Liver (tissue), 8 donors: ENCODE measurements at regions not wholly inside any gene's neighbourhood (a gene's known extent, or its start where the extent isn't known, plus 50 kb on each side); places are given as distances from the start of the nearest gene placed in this dataset.

Experiments
- DNase-seq: peaks from one replicate; pipeline ENCODE4 v3.0.0-alpha.2; 2017; ENCODE audit warnings: low spot score
- H3K27ac ChIP-seq, 2 donors: one replicate each; pipeline ENCODE4 v1.7.0; 2013; ENCODE audit warnings: inconsistent platforms in 2 of 2, low read length in 2 of 2, control low read depth in 1 of 2, low read depth in 1 of 2, mild to moderate bottlenecking in 1 of 2
- H3K27me3 ChIP-seq, 4 donors: one replicate each; pipeline versions ENCODE4 v1.6.1 to v1.7.0; 2013; ENCODE audit warnings: low read length in 3 of 4, inconsistent platforms in 1 of 4, mild to moderate bottlenecking in 1 of 4, moderate library complexity in 1 of 4; ENCODE audit not compliant: control insufficient read depth in 4 of 4, insufficient read depth in 4 of 4
- H3K36me3 ChIP-seq, 4 donors: one replicate each; pipeline versions ENCODE4 v1.6.1 to v1.7.0; 2013; ENCODE audit warnings: low read length in 3 of 4, mild to moderate bottlenecking in 3 of 4, low read depth in 1 of 4, moderate library complexity in 1 of 4; ENCODE audit not compliant: control insufficient read depth in 4 of 4, insufficient read depth in 3 of 4
- H3K4me1 ChIP-seq, 4 donors: one replicate each; pipeline versions ENCODE4 v1.6.1 to v1.7.0; 2013; ENCODE audit warnings: low read length in 3 of 4, mild to moderate bottlenecking in 3 of 4, moderate library complexity in 1 of 4; ENCODE audit not compliant: control insufficient read depth in 4 of 4, insufficient read depth in 4 of 4
- H3K4me3 ChIP-seq, 3 donors: one replicate each; pipeline versions ENCODE4 v1.6.1 to v1.7.0; 2013; ENCODE audit warnings: low read length in 3 of 3, control low read depth in 1 of 3, low read depth in 1 of 3, mild to moderate bottlenecking in 1 of 3
- H3K9ac ChIP-seq, 2 donors: one replicate each; pipeline ENCODE4 v1.7.0; 2013; ENCODE audit warnings: low read length in 2 of 2, mild to moderate bottlenecking in 2 of 2, moderate library complexity in 2 of 2, control low read depth in 1 of 2, low read depth in 1 of 2
- H3K9me3 ChIP-seq, 4 donors: one replicate each; pipeline versions ENCODE4 v1.6.1 to v1.7.0; 2013; ENCODE audit warnings: low read length in 3 of 4; ENCODE audit not compliant: control insufficient read depth in 4 of 4
- ATF3 ChIP-seq: IDR thresholded peaks from 2 replicates; pipeline ENCODE4 v1.6.1; 2016; ENCODE audit warnings: antibody characterized with exemption
- EGR1 ChIP-seq, 2 donors: IDR thresholded peaks; 2 replicates each; pipeline ENCODE4 v1.6.1; 2016 to 2018; ENCODE audit warnings: antibody characterized with exemption in 2 of 2, low read depth in 2 of 2
- FOXA1 ChIP-seq: IDR thresholded peaks from 2 replicates; pipeline ENCODE4 v1.6.1; 2016; ENCODE audit warnings: antibody characterized with exemption
- HNF4A ChIP-seq, 2 donors: conservative IDR thresholded peaks; 2 replicates each; pipeline ENCODE4 v1.6.1; 2016; ENCODE audit warnings: antibody characterized with exemption in 2 of 2, mild to moderate bottlenecking in 2 of 2
- HNF4G ChIP-seq: IDR thresholded peaks from 2 replicates; pipeline ENCODE4 v1.6.1; 2016; ENCODE audit warnings: antibody characterized with exemption
- JUND ChIP-seq, 2 donors: IDR thresholded peaks; 2 replicates each; pipeline ENCODE4 v1.6.1; 2016; ENCODE audit warnings: antibody characterized with exemption in 2 of 2
- MAX ChIP-seq: IDR thresholded peaks from 2 replicates; pipeline ENCODE4 v1.6.1; 2016; ENCODE audit warnings: antibody characterized with exemption
- RAD21 ChIP-seq, 2 donors: IDR thresholded peaks; 2 replicates each; pipeline ENCODE4 v1.6.1; 2016; ENCODE audit warnings: antibody characterized with exemption in 2 of 2, mild to moderate bottlenecking in 2 of 2
- SP1 ChIP-seq: IDR thresholded peaks from 2 replicates; pipeline ENCODE4 v1.6.1; 2018; ENCODE audit warnings: antibody characterized with exemption, mild to moderate bottlenecking
- TAF1 ChIP-seq: conservative IDR thresholded peaks from 2 replicates; pipeline ENCODE4 v1.6.1; 2016; ENCODE audit warnings: antibody characterized with exemption, mild to moderate bottlenecking
- YY1 ChIP-seq: IDR thresholded peaks from 2 replicates; pipeline ENCODE4 v1.6.1; 2016; ENCODE audit warnings: antibody characterized with exemption, mild to moderate bottlenecking
- ZBTB33 ChIP-seq: IDR thresholded peaks from 2 replicates; pipeline ENCODE4 v1.6.1; 2016; ENCODE audit warnings: antibody characterized with exemption
- WGBS: extraction: QIAGEN DNeasy Blood & Tissue Kit; methylation state at CpG from one replicate; pipeline ENCODE4 v1.1.7; 2013; 5-methylcytosine and 5-hydroxymethylcytosine counted together
- TF ChIP-seq, protein P1 (sequence below): fragments of 150-350 bp; IDR thresholded peaks from 2 replicates; pipeline ENCODE4 v1.5.1; 2017; ENCODE audit warnings: improper control_type of control experiment, low read depth, low read length; ENCODE audit not compliant: missing input control
- donor health status: healthy.
- donor health status: healthy.
- donor health status: healthy.
- donor health status: healthy.
- donor health status: healthy.

DNA sequence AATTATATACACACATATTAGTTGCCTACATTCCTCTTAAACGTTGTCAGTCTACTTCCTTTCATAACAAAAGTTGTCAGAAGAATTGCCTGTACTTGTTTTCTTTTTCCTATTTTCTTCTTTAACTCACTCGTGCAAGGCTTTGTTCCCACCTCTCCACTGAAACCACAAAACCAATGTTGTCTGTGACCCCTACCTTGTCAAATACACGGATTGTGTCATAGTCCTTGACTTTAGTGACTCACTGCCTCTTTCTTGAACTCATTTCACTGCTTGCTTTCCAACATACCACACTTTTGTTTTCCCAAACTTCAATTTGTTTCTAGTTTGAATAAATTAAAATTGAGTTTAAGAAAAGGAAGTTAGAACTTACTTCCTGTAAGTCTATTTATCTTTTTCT is 283.9 kb upstream of the AGA start:
- no peaks in the 10 kb centered on the region for H3K4me1 ChIP-seq
- H3K36me3 ChIP-seq: no peaks in the 10 kb centered on the region
- WGBS: 17% methylated on average over 3 of the region's 3 CpGs
- no peak overlapping the region for H3K27ac ChIP-seq
- TF ChIP-seq, protein P1, sequence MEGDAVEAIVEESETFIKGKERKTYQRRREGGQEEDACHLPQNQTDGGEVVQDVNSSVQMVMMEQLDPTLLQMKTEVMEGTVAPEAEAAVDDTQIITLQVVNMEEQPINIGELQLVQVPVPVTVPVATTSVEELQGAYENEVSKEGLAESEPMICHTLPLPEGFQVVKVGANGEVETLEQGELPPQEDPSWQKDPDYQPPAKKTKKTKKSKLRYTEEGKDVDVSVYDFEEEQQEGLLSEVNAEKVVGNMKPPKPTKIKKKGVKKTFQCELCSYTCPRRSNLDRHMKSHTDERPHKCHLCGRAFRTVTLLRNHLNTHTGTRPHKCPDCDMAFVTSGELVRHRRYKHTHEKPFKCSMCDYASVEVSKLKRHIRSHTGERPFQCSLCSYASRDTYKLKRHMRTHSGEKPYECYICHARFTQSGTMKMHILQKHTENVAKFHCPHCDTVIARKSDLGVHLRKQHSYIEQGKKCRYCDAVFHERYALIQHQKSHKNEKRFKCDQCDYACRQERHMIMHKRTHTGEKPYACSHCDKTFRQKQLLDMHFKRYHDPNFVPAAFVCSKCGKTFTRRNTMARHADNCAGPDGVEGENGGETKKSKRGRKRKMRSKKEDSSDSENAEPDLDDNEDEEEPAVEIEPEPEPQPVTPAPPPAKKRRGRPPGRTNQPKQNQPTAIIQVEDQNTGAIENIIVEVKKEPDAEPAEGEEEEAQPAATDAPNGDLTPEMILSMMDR: no peak
- no peak for TF ChIP-seq FOXA1
- no peak for TF ChIP-seq JUND (IDR thresholded peaks at IDR 0.05)
- TF ChIP-seq HNF4A (conservative IDR thresholded peaks at IDR 0.05): no peak
- no peak for TF ChIP-seq SP1
- no peak for TF ChIP-seq MAX
- no peak for TF ChIP-seq ZBTB33
- no peak for TF ChIP-seq ATF3
- TF ChIP-seq HNF4G: no peak
- TF ChIP-seq TAF1: no peak
- no peak for TF ChIP-seq EGR1 (IDR thresholded peaks at IDR 0.05; ENCODE audit: low read depth in 2 of 2)
- TF ChIP-seq YY1: no peak
- TF ChIP-seq RAD21 (IDR thresholded peaks at IDR 0.05): no peak
- no peak overlapping the region for H3K9ac ChIP-seq
- no peak for DNase-seq
- no peak overlapping the region for H3K4me3 ChIP-seq
- no peaks in the 10 kb centered on the region for H3K9me3 ChIP-seq
- no peaks in the 10 kb centered on the region for H3K27me3 ChIP-seq

DNA sequence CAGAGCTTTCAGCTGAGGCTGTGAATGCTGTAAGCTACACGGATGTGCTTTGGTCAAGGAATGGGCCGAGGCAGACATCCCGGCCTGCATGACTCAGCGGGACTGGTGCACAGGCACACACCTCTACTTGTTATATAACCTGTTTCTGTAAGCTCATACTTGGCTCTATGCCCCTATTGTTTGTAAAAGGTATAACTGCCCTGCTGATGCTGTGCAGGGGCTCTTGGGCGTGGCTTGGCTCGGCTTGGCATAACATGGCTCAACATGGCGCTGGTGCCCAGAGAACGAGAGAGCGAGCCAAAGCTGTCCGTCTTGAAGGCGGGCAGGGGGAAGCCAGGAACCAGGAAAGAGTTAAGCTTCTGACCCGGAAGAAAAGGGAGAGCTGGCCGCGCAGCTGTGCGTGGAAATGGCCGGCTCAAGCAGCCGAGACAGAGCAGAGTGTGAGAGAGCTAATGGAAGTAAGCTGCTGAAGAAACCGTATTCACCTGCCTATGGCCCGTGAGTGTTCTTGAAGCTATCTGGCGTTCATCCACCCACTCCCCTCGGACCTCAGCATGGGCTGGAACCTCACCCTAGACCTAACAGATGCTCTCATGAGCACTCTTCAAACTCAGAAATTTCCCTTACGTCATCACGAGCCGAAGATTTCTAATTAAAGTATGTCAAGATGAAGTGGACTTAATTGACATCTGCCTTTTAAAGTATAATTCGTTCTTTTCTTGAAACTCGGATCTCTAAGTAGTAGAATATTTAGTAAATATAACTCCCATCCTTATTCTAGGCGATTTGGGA is 286.3 kb upstream of the AGA start:
- DNase-seq: no peak
- no peaks in the 10 kb centered on the region for H3K4me1 ChIP-seq
- no peaks in the 10 kb centered on the region for H3K27me3 ChIP-seq
- no peak overlapping the region for H3K4me3 ChIP-seq
- H3K9me3 ChIP-seq: no peaks in the 10 kb centered on the region
- TF ChIP-seq, protein P1: no peak
- TF ChIP-seq FOXA1: no peak
- no peak for TF ChIP-seq RAD21 (IDR thresholded peaks at IDR 0.05)
- TF ChIP-seq TAF1: no peak
- TF ChIP-seq SP1: no peak
- no peak for TF ChIP-seq HNF4A (conservative IDR thresholded peaks at IDR 0.05)
- no peak for TF ChIP-seq ATF3
- TF ChIP-seq YY1: no peak
- no peak for TF ChIP-seq JUND (IDR thresholded peaks at IDR 0.05)
- WGBS: 71% methylated on average over 27 of the region's 27 CpGs
- no peaks in the 10 kb centered on the region for H3K36me3 ChIP-seq
- H3K9ac ChIP-seq: no peak overlapping the region
- H3K27ac ChIP-seq: no peak overlapping the region
